Hematopoietic multipotent progenitor cell treated with erythropoietin and hydrocortisone succinate and interleukin-3 and kit ligand, for 17 days (in vitro differentiated cells): ENCODE measurements at regions not wholly inside any gene's neighbourhood (a gene's known extent, or its start where the extent isn't known, plus 50 kb on each side); places are given as distances from the start of the nearest gene placed in this dataset.
"Not testable (repeated sequence)": the region's sequence is repeated elsewhere in the genome, so short reads cannot be mapped to it uniquely, and the experiment has no call there.

Experiments
- DNase-seq: peaks from one replicate; pipeline ENCODE4 v3.0.0-alpha.2; 2015; ENCODE audit warnings: low spot score

- not testable (repeated sequence) for DNase-seq
These were observed 1398.6 kb upstream of the PCDH10 start for GRCh38 chr4:131750469-131750868.

GRCh38 chr4:131762234-131762633 lies 1386.9 kb upstream of the PCDH10 start:
- DNase-seq, result not testable (repeated sequence)

GRCh38 chr4:131764730-131765129 lies 1384.4 kb upstream of the PCDH10 start:
- DNase-seq, result no peak

GRCh38 chr4:131774382-131774781 lies 1374.7 kb upstream of the PCDH10 start:
- not testable (repeated sequence) for DNase-seq

- DNase-seq, result not testable (repeated sequence)
These were observed 1338.5 kb upstream of the PCDH10 start for GRCh38 chr4:131810565-131810964.
